SH-SY5Y (cell line): ENCODE measurements at regions not wholly inside any gene's neighbourhood (a gene's known extent, or its start where the extent isn't known, plus 50 kb on each side); places are given as distances from the start of the nearest gene placed in this dataset.

Source experiments
- GATA2 ChIP-seq: IDR thresholded peaks from 2 replicates; pipeline ENCODE4 v1.6.1; 2011; ENCODE audit warnings: mild to moderate bottlenecking, low read depth, low read length
- GATA3 ChIP-seq: IDR thresholded peaks from 2 replicates; pipeline ENCODE4 v1.6.1; 2011; ENCODE audit warnings: low read depth, mild to moderate bottlenecking, low read length, moderate library complexity

GRCh38 chr3:156016902-156017301 is 103.5 kb upstream of the KCNAB1 start:
- TF ChIP-seq GATA2 (0 out of 2 replicates have a peak, but pooled peaks have one; percentile 19), GATA3 (no peak)
